ENCODE measurements at regions not wholly inside any gene's neighbourhood (a gene's known extent, or its start where the extent isn't known, plus 50 kb on each side); places are given as distances from the start of the nearest gene placed in this dataset.

DNA sequence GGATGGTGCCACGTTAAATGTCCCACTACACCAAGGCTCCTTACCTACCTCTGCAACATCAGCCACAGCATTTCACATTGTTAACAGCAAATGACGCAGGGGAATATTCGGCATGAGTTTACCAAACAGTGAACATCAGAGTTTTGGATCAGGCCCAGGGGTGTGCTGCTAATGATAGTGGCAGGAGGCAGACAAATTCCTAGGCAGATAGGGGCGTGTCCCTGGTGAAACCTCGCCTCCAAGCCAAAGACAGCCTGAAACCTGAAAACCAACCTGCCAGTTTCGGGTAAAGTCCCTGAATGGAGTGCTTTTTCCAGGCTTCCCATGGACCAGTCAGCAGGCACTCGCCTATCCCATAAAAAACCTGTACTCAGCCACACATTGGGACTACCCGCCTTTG is 133.6 kb downstream of the SH3BGRL2 start:
- Histone ChIP-seq H3K27me3 (ENCODE audit: control insufficient read depth in 1 of 2, insufficient read depth in 2 of 2, low read length in 1 of 2) (no peaks in the 10 kb centered on the region), H3K4me3 (ENCODE audit: low read length in 2 of 2) (no peak overlapping the region), H3K36me3 (ENCODE audit: control insufficient read depth in 1 of 2, insufficient read depth in 2 of 2, low read length in 1 of 2) (no peaks in the 10 kb centered on the region), H3K27ac (ENCODE audit: low read depth in 1 of 2, low read length in 2 of 2) (no peak overlapping the region), H3K4me1 (ENCODE audit: control insufficient read depth in 1 of 2, insufficient read depth in 2 of 2, low read length in 2 of 2) (no peaks in the 10 kb centered on the region), H3K9me3 (ENCODE audit: control insufficient read depth, low read length) (peaks cover 2% of the 10 kb centered on the region)
- DNase-seq: no peak
- no peak for ATAC-seq (ENCODE audit: low FRiP score)
- intact Hi-C loops (cut with DNase I): no loop called here
- WGBS, 2 donors: 78 to 79% methylated on average over 8 of the region's 8 CpGs

DNA sequence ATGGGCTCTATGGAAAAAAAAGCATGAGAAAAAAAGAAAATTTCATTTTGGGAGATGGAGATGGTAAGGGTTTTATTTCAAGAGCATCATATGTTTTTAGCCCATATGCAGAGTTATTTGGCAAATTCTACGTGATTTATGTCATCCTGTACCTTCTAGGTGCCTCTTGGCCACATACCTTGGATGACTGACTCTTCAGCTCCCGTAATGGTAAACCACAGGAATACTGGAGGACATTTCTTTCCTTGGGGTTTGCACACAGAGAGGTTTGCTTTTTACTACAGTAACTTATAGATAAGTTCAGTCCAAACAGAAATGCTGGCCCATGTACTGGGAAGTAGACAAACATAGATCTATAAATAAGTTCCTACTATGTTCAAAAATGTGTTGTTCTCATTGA is 132.2 kb downstream of the SH3BGRL2 start:
- ATAC-seq (ENCODE audit: low FRiP score) (no peak), DNase-seq (no peak)
- Histone ChIP-seq H3K4me1 (ENCODE audit: control insufficient read depth in 1 of 2, insufficient read depth in 2 of 2, low read length in 2 of 2) (no peaks in the 10 kb centered on the region), H3K4me3 (ENCODE audit: low read length in 2 of 2) (no peak overlapping the region), H3K27me3 (ENCODE audit: control insufficient read depth in 1 of 2, insufficient read depth in 2 of 2, low read length in 1 of 2) (no peaks in the 10 kb centered on the region), H3K27ac (ENCODE audit: low read depth in 1 of 2, low read length in 2 of 2) (no peak overlapping the region), H3K9me3 (ENCODE audit: control insufficient read depth, low read length) (peaks cover 2% of the 10 kb centered on the region), H3K36me3 (ENCODE audit: control insufficient read depth in 1 of 2, insufficient read depth in 2 of 2, low read length in 1 of 2) (no peaks in the 10 kb centered on the region)
- intact Hi-C loops (cut with DNase I): no loop called here
- WGBS, 2 donors: 67 to 81% methylated on average over 2 of the region's 2 CpGs

DNA sequence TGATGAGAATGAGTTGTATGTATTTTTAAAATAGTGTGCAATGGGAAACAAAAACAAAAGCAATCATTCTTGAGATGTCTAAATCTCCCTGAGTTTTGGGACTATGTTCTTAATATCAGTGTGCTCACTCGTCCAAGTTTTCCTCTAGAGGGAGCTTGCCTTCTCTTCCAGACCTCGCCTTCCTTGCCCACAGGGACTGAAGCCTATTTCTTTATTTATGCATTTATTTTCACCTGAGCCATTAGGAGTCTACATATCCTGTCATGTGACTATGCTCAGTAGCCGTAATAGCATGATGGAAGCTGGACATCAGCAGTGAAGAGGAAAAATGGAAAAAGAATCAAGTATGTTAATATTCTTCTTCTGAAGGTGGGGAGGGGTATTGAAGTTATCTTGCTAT is 131.2 kb downstream of the SH3BGRL2 start:
- H3K4me3 ChIP-seq (ENCODE audit: low read length in 2 of 2): no peak overlapping the region
- no peaks in the 10 kb centered on the region for H3K36me3 ChIP-seq (ENCODE audit: control insufficient read depth in 1 of 2, insufficient read depth in 2 of 2, low read length in 1 of 2)
- DNase-seq: no peak
- no peak overlapping the region for H3K27ac ChIP-seq (ENCODE audit: low read depth in 1 of 2, low read length in 2 of 2)
- H3K27me3 ChIP-seq (ENCODE audit: control insufficient read depth in 1 of 2, insufficient read depth in 2 of 2, low read length in 1 of 2): no peaks in the 10 kb centered on the region
- no peaks in the 10 kb centered on the region for H3K4me1 ChIP-seq (ENCODE audit: control insufficient read depth in 1 of 2, insufficient read depth in 2 of 2, low read length in 2 of 2)
- peaks cover 2% of the 10 kb centered on the region for H3K9me3 ChIP-seq (ENCODE audit: control insufficient read depth, low read length)
- intact Hi-C loops (cut with DNase I): no loop called here
- no peak for ATAC-seq (ENCODE audit: low FRiP score)
- WGBS, 2 donors: 19 to 26% methylated on average over 3 of the region's 3 CpGs

DNA sequence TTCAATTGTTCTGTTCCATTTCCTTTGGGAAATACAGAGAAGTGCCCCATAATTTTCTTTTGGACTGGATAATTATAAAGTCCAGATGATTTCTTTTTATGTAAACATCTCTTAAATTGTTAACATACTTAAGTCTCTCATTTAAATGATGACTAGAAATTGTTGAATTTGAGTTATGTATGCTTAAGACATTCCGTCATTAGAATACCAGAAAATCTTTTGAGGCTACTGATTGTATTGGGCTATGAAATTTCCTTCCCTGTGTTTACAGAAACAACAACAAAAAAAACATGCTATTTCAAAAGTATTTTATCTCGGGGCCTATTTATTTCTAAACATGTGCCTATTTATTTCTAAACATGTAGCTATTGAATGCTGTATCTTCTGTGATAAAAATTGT is 125.4 kb downstream of the SH3BGRL2 start:
- no peaks in the 10 kb centered on the region for H3K27me3 ChIP-seq (ENCODE audit: control insufficient read depth in 1 of 2, insufficient read depth in 2 of 2, low read length in 1 of 2)
- no peaks in the 10 kb centered on the region for H3K4me1 ChIP-seq (ENCODE audit: control insufficient read depth in 1 of 2, insufficient read depth in 2 of 2, low read length in 2 of 2)
- no peaks in the 10 kb centered on the region for H3K36me3 ChIP-seq (ENCODE audit: control insufficient read depth in 1 of 2, insufficient read depth in 2 of 2, low read length in 1 of 2)
- intact Hi-C loops (cut with DNase I): no loop called here
- H3K27ac ChIP-seq (ENCODE audit: low read depth in 1 of 2, low read length in 2 of 2): no peak overlapping the region
- no peak for ATAC-seq (ENCODE audit: low FRiP score)
- WGBS, 2 donors: 48 to 51% methylated on average over 2 of the region's 2 CpGs
- no peak overlapping the region for H3K4me3 ChIP-seq (ENCODE audit: low read length in 2 of 2)
- DNase-seq: no peak
- no peaks in the 10 kb centered on the region for H3K9me3 ChIP-seq (ENCODE audit: control insufficient read depth, low read length)

DNA sequence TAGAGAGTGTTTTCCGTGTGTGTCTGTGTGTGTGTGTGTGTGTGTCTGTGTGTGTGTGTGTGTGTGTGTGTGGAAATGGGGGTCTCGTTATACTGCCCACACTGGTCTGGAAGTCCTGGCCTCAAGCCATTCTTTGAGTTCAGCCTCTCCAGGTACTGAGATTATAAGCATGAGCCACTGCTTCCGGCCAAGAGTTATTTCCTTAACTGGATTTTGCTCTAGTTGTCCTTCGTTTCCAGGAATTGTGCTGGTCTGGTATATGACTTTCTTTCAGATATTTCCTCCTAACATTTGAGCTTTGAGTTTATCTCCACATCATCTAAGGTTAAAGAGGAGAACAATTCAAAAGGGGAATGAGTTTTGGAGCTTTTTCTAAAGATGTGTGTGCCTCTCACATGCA is 124.8 kb downstream of the SH3BGRL2 start:
- no peaks in the 10 kb centered on the region for H3K4me1 ChIP-seq (ENCODE audit: control insufficient read depth in 1 of 2, insufficient read depth in 2 of 2, low read length in 2 of 2)
- no peaks in the 10 kb centered on the region for H3K9me3 ChIP-seq (ENCODE audit: control insufficient read depth, low read length)
- H3K4me3 ChIP-seq (ENCODE audit: low read length in 2 of 2): no peak overlapping the region
- no peak for ATAC-seq (ENCODE audit: low FRiP score)
- no peaks in the 10 kb centered on the region for H3K36me3 ChIP-seq (ENCODE audit: control insufficient read depth in 1 of 2, insufficient read depth in 2 of 2, low read length in 1 of 2)
- intact Hi-C loops (cut with DNase I): no loop called here
- H3K27me3 ChIP-seq (ENCODE audit: control insufficient read depth in 1 of 2, insufficient read depth in 2 of 2, low read length in 1 of 2): no peaks in the 10 kb centered on the region
- DNase-seq: no peak
- whole genome bisulfite sequencing, 2 donors: 59 to 62% methylated on average over 4 of the region's 4 CpGs
- no peak overlapping the region for H3K27ac ChIP-seq (ENCODE audit: low read depth in 1 of 2, low read length in 2 of 2)

Data from aorta (tissue), 5 donors.